DOHH2 (cell line): ENCODE measurements at regions not wholly inside any gene's neighbourhood (a gene's known extent, or its start where the extent isn't known, plus 50 kb on each side); places are given as distances from the start of the nearest gene placed in this dataset.

ENCODE experiments used
- H3F3A ChIP-seq: fragments of 200-600 bp; sonication (generic), shearing (Covaris generic); 2 replicates; pipeline ENCODE4 v1.6.0; 2016; ENCODE audit warnings: antibody characterized with exemption, mild to moderate bottlenecking; ENCODE audit not compliant: control insufficient read depth, insufficient read depth
- H3K27ac ChIP-seq: fragments of 200-600 bp; sonication (generic); 2 replicates; pipeline ENCODE4 v1.5.1; 2014; ENCODE audit warnings: low read depth, mild to moderate bottlenecking, low read length, moderate library complexity
- H3K27me3 ChIP-seq: fragments of 200-600 bp; sonication (generic); 2 replicates; pipeline ENCODE4 v1.6.1; 2014; ENCODE audit warnings: mild to moderate bottlenecking, low read length, mixed read lengths; ENCODE audit not compliant: control insufficient read depth
- H3K36me3 ChIP-seq: fragments of 200-600 bp; sonication (generic); 2 replicates; pipeline ENCODE4 v1.6.1; 2014; ENCODE audit warnings: mild to moderate bottlenecking, low read length, moderate library complexity, mixed read lengths; ENCODE audit not compliant: control insufficient read depth
- H3K4me1 ChIP-seq: fragments of 200-600 bp; sonication (generic); 2 replicates; pipeline ENCODE4 v1.6.1; 2014; ENCODE audit warnings: mild to moderate bottlenecking, low read length, mixed read lengths; ENCODE audit not compliant: control insufficient read depth
- H3K4me2 ChIP-seq: fragments of 200-600 bp; sonication (generic); 2 replicates; pipeline ENCODE4 v1.6.0; 2014; ENCODE audit warnings: mild to moderate bottlenecking, low read length, moderate library complexity
- H3K4me3 ChIP-seq: fragments of 200-600 bp; sonication (generic); 2 replicates; pipeline ENCODE4 v1.5.1; 2014; ENCODE audit warnings: mild to moderate bottlenecking, low read length, mixed read lengths
- H3K79me2 ChIP-seq: fragments of 200-600 bp; sonication (generic); 2 replicates; pipeline ENCODE4 v1.6.1; 2014; ENCODE audit warnings: mild to moderate bottlenecking, low read length, mixed read lengths; ENCODE audit not compliant: control insufficient read depth
- H3K9me2 ChIP-seq: fragments of 200-600 bp; sonication (generic); replicated peaks from 2 replicates; pipeline ENCODE4 v1.6.1; 2014; ENCODE audit warnings: mild to moderate bottlenecking, low read length, mixed read lengths; ENCODE audit not compliant: control insufficient read depth
- H3K9me3 ChIP-seq: fragments of 200-600 bp; sonication (generic); 2 replicates; pipeline ENCODE4 v1.6.1; 2014; ENCODE audit warnings: antibody characterized with exemption, low read length, mixed read lengths; ENCODE audit not compliant: control insufficient read depth, insufficient read depth
- H4K20me1 ChIP-seq: fragments of 200-600 bp; sonication (generic); 2 replicates; pipeline ENCODE4 v1.6.0; 2014; ENCODE audit warnings: low read depth, mild to moderate bottlenecking, antibody characterized with exemption, low read length, moderate library complexity; ENCODE audit not compliant: control insufficient read depth, insufficient read depth
- CTCF ChIP-seq: fragments of 200-600 bp; sonication (generic); IDR thresholded peaks from one replicate; pipeline ENCODE4 v1.5.1; 2014; ENCODE audit warnings: antibody characterized with exemption, mild to moderate bottlenecking, low read depth, low read length; ENCODE audit not compliant: poor library complexity, severe bottlenecking
- EZH2phosphoT487 ChIP-seq: fragments of 200-600 bp; sonication (generic); IDR thresholded peaks from 2 replicates; pipeline ENCODE4 v1.6.1; 2017; ENCODE audit warnings: borderline replicate concordance, mild to moderate bottlenecking, antibody characterized with exemption, low read length, moderate library complexity, mixed read lengths

- no peaks in the 10 kb centered on the region for H4K20me1 ChIP-seq
- no peak overlapping the region for H3K27ac ChIP-seq
- no peaks in the 10 kb centered on the region for H3K27me3 ChIP-seq
- H3K4me3 ChIP-seq: no peak overlapping the region
- no peaks in the 10 kb centered on the region for H3K9me3 ChIP-seq
- H3K9me2 ChIP-seq: no peaks in the 10 kb centered on the region
- H3K79me2 ChIP-seq: no peaks in the 10 kb centered on the region
- TF ChIP-seq CTCF: no peak
- no peak for TF ChIP-seq EZH2phosphoT487
- no peaks in the 10 kb centered on the region for H3K4me1 ChIP-seq
- H3K4me2 ChIP-seq: no peak overlapping the region
- H3K36me3 ChIP-seq: no peaks in the 10 kb centered on the region
- no peaks in the 10 kb centered on the region for H3F3A ChIP-seq
These were observed 116.3 kb upstream of the FKBP1C start for GRCh38 chr6:63094947-63095346.

- no peak overlapping the region for H3K4me3 ChIP-seq
- no peaks in the 10 kb centered on the region for H3K79me2 ChIP-seq
- H3K9me2 ChIP-seq: no peaks in the 10 kb centered on the region
- no peak overlapping the region for H3K4me2 ChIP-seq
- H4K20me1 ChIP-seq: no peaks in the 10 kb centered on the region
- H3K9me3 ChIP-seq: no peaks in the 10 kb centered on the region
- TF ChIP-seq EZH2phosphoT487 (no peak), CTCF (no peak)
- no peaks in the 10 kb centered on the region for H3F3A ChIP-seq
- H3K4me1 ChIP-seq: no peaks in the 10 kb centered on the region
- no peaks in the 10 kb centered on the region for H3K27me3 ChIP-seq
- no peak overlapping the region for H3K27ac ChIP-seq
- H3K36me3 ChIP-seq: no peaks in the 10 kb centered on the region
These were observed 114.0 kb upstream of the FKBP1C start for GRCh38 chr6:63097222-63097621.

DNA sequence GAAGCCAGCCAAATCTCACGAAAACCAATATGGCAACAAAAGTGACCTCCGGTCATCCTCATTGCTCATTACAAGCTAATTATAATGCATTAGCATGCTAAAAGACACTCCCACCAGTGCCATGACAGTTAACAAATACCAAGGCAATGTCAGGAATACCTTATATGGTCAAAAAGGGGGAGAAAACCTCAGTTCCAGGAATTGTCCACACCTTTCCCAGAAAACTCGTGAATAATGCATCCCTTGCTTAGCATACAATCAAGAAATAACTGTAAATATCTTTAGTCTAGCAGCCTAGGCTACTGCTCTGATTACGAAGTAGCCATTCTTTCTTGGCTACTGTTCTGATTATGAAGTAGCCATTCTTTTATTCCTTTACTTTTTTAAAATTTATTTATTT, 112.5 kb upstream of the FKBP1C start:
- H3K27me3 ChIP-seq: no peaks in the 10 kb centered on the region
- no peaks in the 10 kb centered on the region for H3K36me3 ChIP-seq
- H3K79me2 ChIP-seq: no peaks in the 10 kb centered on the region
- no peaks in the 10 kb centered on the region for H3K9me3 ChIP-seq
- no peak overlapping the region for H3K4me3 ChIP-seq
- TF ChIP-seq EZH2phosphoT487: no peak
- TF ChIP-seq CTCF: no peak
- H3K27ac ChIP-seq: no peak overlapping the region
- H4K20me1 ChIP-seq: no peaks in the 10 kb centered on the region
- H3F3A ChIP-seq: no peaks in the 10 kb centered on the region
- no peak overlapping the region for H3K4me2 ChIP-seq
- H3K4me1 ChIP-seq: no peaks in the 10 kb centered on the region
- H3K9me2 ChIP-seq: no peaks in the 10 kb centered on the region
